ENCODE measurements at regions not wholly inside any gene's neighbourhood (a gene's known extent, or its start where the extent isn't known, plus 50 kb on each side); places are given as distances from the start of the nearest gene placed in this dataset.
"Not testable (repeated sequence)": the region's sequence is repeated elsewhere in the genome, so short reads cannot be mapped to it uniquely, and the experiment has no call there.

- DNase-seq (ENCODE audit: low read depth), result no peak
Measured at GRCh38 chr22:48719978-48720661, 1107.6 kb downstream of the BRD1 start.

- no peak for DNase-seq (ENCODE audit: low read depth)
Measured at GRCh38 chr22:48718818-48719500, 1108.7 kb downstream of the BRD1 start.

GRCh38 chr22:48717883-48718817, 1109.5 kb downstream of the BRD1 start:
- DNase-seq (ENCODE audit: low read depth), result no peak

GRCh38 chr22:48717076-48717810, 1110.4 kb downstream of the BRD1 start:
- DNase-seq (ENCODE audit: low read depth), result no peak

GRCh38 chr22:48716154-48716553, 1111.5 kb downstream of the BRD1 start:
- DNase-seq (ENCODE audit: low read depth), result not testable (repeated sequence)

GRCh38 chr22:48715511-48715910, 1112.2 kb downstream of the BRD1 start:
- no peak for DNase-seq (ENCODE audit: low read depth)

GRCh38 chr22:48714231-48714630, 1113.4 kb downstream of the BRD1 start:
- no peak for DNase-seq (ENCODE audit: low read depth)

GRCh38 chr22:48713272-48714205, 1114.1 kb downstream of the BRD1 start:
- no peak for DNase-seq (ENCODE audit: low read depth)

GRCh38 chr22:48712558-48713271, 1115.0 kb downstream of the BRD1 start:
- DNase-seq (ENCODE audit: low read depth), result no peak

- no peak for DNase-seq (ENCODE audit: low read depth)
Measured at GRCh38 chr22:48711669-48712068, 1116.0 kb downstream of the BRD1 start.

- no peak for DNase-seq (ENCODE audit: low read depth)
Measured at GRCh38 chr22:48711031-48711431, 1116.6 kb downstream of the BRD1 start.

GRCh38 chr22:48710410-48710809, 1117.3 kb downstream of the BRD1 start:
- no peak for DNase-seq (ENCODE audit: low read depth)

- DNase-seq (ENCODE audit: low read depth), result no peak
Measured at GRCh38 chr22:48709976-48710375, 1117.7 kb downstream of the BRD1 start.

- no peak for DNase-seq (ENCODE audit: low read depth)
Measured at GRCh38 chr22:48709453-48709852, 1118.2 kb downstream of the BRD1 start.

GRCh38 chr22:48708558-48709245, 1119.0 kb downstream of the BRD1 start:
- no peak for DNase-seq (ENCODE audit: low read depth)

GRCh38 chr22:48707763-48708557, 1119.7 kb downstream of the BRD1 start:
- DNase-seq (ENCODE audit: low read depth), result no peak

- no peak for DNase-seq (ENCODE audit: low read depth)
Measured at GRCh38 chr22:48706934-48707762, 1120.5 kb downstream of the BRD1 start.
